Muscle layer of duodenum (tissue), 2 donors: ENCODE measurements at regions not wholly inside any gene's neighbourhood (a gene's known extent, or its start where the extent isn't known, plus 50 kb on each side); places are given as distances from the start of the nearest gene placed in this dataset.
"Not testable (repeated sequence)": the region's sequence is repeated elsewhere in the genome, so short reads cannot be mapped to it uniquely, and the experiment has no call there.

Source experiments
- H3K27ac ChIP-seq: one replicate; pipeline ENCODE4 v1.7.0; 2013; ENCODE audit warnings: mild to moderate bottlenecking, low read length
- H3K27me3 ChIP-seq: one replicate; pipeline ENCODE4 v1.7.0; 2013; ENCODE audit warnings: low read depth, mild to moderate bottlenecking, control low read depth, low read length
- H3K36me3 ChIP-seq, 2 donors: one replicate each; pipeline ENCODE4 v1.7.0; 2013; ENCODE audit warnings: low read length in 2 of 2, control low read depth in 1 of 2, mild to moderate bottlenecking in 1 of 2; ENCODE audit not compliant: insufficient read depth in 2 of 2, control insufficient read depth in 1 of 2
- H3K4me1 ChIP-seq, 2 donors: one replicate each; pipeline ENCODE4 v1.7.0; 2013; ENCODE audit warnings: low read length in 2 of 2, mild to moderate bottlenecking in 2 of 2, control low read depth in 1 of 2, moderate library complexity in 1 of 2; ENCODE audit not compliant: insufficient read depth in 2 of 2, control insufficient read depth in 1 of 2
- H3K4me3 ChIP-seq, 2 donors: one replicate each; pipeline ENCODE4 v1.7.0; 2013; ENCODE audit warnings: low read length in 2 of 2, low read depth in 1 of 2, mild to moderate bottlenecking in 1 of 2
- H3K9me3 ChIP-seq, 2 donors: one replicate each; pipeline ENCODE4 v1.7.0; 2013; ENCODE audit warnings: low read length in 2 of 2, control low read depth in 1 of 2, mild to moderate bottlenecking in 1 of 2; ENCODE audit not compliant: control insufficient read depth in 1 of 2
- donor health status: healthy.

DNA sequence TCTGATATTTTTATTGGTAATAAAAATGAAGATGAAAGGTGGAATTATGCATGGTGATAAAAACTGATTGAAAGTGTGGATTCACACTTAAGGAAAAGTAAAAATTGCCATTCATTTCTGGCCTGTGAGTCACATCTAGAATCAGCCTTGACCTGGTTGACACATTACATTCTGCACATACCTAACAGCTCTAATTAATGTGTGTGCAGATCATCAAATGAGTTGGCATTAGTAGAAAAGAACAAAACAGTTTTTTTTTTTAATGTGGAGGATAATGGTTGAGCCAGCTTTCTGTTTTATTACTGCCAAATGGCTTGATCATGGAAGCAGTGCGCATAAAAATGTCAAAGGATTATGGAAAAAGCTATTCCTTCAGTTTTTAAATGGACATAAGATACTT, 142.6 kb upstream of the TMEM196 start:
- Histone ChIP-seq H3K36me3 (no peaks in the 10 kb centered on the region), H3K4me3 (no peak overlapping the region), H3K27ac (no peak overlapping the region), H3K4me1 (peaks cover 0 to 4% of the 10 kb centered on the region in 2 donors), H3K27me3 (no peaks in the 10 kb centered on the region), H3K9me3 (no peaks in the 10 kb centered on the region)

DNA sequence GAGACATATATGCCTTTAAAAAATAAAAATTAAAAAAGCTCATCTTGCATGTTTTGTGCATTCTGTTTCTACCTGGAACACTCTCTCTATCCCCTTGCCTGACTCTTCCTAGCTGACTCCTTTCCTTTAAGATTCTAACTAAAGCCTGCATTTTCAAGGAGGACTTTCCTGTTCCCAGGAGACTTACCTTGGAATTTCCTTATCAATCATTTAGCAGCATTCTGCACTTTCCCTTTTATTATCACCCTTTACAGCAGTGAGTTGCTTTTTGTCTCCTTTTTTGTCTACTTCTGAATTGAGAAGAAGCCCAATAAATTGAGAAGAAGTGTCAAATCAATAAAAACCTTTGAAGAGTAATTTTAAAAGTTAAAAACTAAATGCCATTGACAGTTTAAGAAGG, 142.2 kb upstream of the TMEM196 start:
- Histone ChIP-seq H3K36me3 (no peaks in the 10 kb centered on the region), H3K27me3 (no peaks in the 10 kb centered on the region), H3K27ac (no peak overlapping the region), H3K4me1 (peaks cover 0 to 4% of the 10 kb centered on the region in 2 donors), H3K9me3 (no peaks in the 10 kb centered on the region), H3K4me3 (no peak overlapping the region)

DNA sequence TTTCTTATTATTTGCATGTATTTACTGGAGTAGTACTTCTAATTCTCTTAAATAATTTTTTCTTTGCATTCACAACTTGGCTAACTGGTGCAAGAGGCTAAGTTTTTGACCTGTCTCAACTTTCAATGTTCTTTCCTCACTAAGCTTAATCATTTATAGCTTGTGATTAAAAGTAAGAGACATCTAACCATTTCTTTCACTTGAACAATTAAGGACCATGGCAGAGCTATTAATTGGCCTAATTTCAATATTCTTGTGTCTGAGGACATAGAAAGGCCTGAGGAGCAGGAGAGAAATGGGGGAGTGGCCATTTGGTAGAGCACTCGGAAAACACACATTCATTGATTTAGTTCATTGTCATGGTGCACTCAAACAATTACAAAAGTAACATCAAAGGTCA, 141.4 kb upstream of the TMEM196 start:
- H3K36me3 ChIP-seq, result no peaks in the 10 kb centered on the region
- peaks cover 0 to 3% of the 10 kb centered on the region in 2 donors for H3K4me1 ChIP-seq
- H3K27me3 ChIP-seq, result no peaks in the 10 kb centered on the region
- H3K27ac ChIP-seq, result no peak overlapping the region
- H3K9me3 ChIP-seq, result no peaks in the 10 kb centered on the region
- H3K4me3 ChIP-seq, result no peak overlapping the region

DNA sequence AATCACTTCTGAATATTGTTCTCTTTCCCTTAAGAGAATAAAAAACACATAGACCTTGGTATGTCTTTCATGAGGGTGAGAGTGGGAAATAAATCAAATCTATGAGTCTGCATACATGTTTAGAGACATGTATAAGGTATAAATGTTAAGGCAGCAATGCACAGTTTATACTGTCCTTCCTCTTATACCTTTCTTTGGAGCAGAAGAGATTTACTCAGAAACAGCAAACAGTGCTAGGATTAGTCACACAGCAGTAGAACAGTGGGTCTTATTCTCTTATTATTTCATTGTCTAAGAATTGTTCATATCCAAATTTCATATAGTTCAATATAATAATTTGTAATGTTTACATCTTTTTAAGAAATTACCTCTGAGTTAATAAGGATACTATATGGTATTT, 126.7 kb upstream of the TMEM196 start:
- Histone ChIP-seq H3K36me3 (no peaks in the 10 kb centered on the region), H3K4me3 (no peak overlapping the region), H3K4me1 (no peaks in the 10 kb centered on the region), H3K27me3 (no peaks in the 10 kb centered on the region), H3K9me3 (no peaks in the 10 kb centered on the region), H3K27ac (no peak overlapping the region)

DNA sequence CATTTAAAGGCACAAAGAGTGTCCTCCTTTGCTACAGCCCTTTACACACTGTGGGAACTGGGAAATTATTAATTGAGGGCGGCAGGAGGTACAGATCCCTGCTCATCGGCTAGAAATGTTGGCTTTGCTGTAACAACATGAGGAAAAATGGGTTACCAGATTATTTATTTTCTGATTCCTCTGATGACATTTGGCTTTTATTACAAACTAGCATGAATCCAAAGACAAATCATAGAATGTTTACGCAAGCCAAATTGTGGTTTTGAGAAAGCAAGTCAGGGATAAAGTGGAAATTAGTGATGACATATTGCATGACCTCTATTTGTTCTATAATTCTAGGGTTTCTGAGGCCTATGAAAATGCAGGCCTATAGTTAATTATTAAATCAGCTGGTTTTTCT, 126.1 kb upstream of the TMEM196 start:
- H3K36me3 ChIP-seq, result no peaks in the 10 kb centered on the region
- H3K9me3 ChIP-seq, result no peaks in the 10 kb centered on the region
- no peaks in the 10 kb centered on the region for H3K27me3 ChIP-seq
- H3K4me1 ChIP-seq, result no peaks in the 10 kb centered on the region
- no peak overlapping the region for H3K4me3 ChIP-seq
- no peak overlapping the region for H3K27ac ChIP-seq

DNA sequence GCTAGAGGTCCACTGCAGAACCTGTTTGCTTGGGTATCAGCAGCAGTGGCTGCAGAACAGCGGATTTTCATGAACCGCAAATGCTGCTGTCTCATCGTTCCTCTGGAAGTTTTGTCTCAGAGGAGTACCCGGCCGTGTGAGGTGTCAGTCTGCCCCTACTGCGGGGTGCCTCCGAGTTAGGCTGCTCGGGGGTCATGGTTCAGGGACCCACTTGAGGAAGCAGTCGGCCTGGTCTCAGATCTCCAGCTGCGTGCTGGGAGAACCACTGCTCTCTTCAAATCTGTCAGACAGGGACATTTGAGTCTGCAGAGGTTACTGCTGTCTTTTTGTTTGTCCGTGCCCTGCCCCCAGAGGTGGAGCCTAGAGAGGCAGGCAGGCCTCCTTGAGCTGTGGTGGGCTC, 109.5 kb upstream of the TMEM196 start:
- not testable (repeated sequence) for H3K27me3 ChIP-seq, H3K4me1 ChIP-seq, H3K36me3 ChIP-seq, H3K9me3 ChIP-seq, H3K27ac ChIP-seq, H3K4me3 ChIP-seq

DNA sequence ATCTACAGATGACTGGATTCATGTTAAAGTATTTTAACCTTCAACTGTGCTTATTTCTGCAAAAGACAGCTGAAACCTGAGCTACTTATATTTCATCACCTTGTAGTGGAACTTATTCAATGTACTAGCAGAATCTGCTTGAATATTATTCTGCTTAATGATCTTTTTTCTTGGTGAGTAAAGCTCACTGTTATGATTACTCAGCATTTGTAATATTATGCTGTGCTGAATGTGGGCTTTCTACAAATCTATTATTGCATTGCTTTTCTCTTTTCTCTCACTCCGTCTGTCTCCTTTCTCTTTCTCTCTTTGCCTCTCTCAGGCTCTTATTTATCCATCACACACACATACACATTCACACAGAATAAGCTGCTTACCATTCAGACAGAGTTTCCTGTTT, 98.7 kb upstream of the TMEM196 start:
- Histone ChIP-seq H3K4me3 (no peak overlapping the region), H3K4me1 (no peaks in the 10 kb centered on the region), H3K27ac (no peak overlapping the region), H3K9me3 (no peaks in the 10 kb centered on the region), H3K27me3 (no peaks in the 10 kb centered on the region), H3K36me3 (no peaks in the 10 kb centered on the region)

DNA sequence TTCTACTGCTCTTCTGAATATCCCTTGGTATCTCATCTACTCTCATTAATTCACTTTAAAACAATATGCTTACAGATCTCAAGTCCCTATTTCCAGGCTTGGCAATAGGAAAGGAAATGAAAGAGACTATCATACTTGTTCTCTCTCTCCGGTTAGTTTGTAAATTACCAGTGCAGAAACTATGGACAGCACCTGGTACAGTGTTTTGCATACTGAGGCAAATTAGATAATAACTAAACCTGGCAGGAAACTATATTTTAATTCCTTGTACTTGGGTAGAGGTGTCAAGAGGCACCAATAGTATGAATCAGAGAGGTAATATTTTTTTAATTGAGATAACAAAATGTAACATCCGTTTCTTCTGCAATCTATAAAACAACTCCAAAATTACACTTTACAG, 97.7 kb upstream of the TMEM196 start:
- Histone ChIP-seq H3K36me3 (no peaks in the 10 kb centered on the region), H3K4me1 (no peaks in the 10 kb centered on the region), H3K27ac (no peak overlapping the region)

DNA sequence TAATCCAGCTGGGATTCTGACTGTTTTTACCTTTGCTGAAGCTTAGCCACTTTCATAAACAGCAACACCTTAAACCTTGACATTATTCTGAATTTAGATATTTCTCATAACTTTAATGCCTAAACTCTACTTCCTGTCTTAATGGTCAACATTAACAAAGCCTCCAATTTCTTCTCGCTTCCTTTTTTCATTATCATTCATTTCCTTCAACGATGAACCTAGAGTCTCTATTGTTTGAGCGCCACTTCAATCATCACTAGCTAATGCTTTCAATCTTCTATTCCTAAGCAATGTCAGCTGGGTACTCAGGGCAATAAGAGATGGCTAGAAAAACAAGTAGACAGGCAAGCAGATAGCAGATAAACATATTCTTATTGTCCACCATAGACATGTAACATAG, 96.6 kb upstream of the TMEM196 start:
- Histone ChIP-seq H3K36me3 (no peaks in the 10 kb centered on the region), H3K4me1 (no peaks in the 10 kb centered on the region), H3K4me3 (no peak overlapping the region), H3K27ac (no peak overlapping the region), H3K9me3 (no peaks in the 10 kb centered on the region), H3K27me3 (no peaks in the 10 kb centered on the region)

More for the DNA sequence above, 97.7 kb upstream of the TMEM196 start:
- Histone ChIP-seq H3K4me3 (no peak overlapping the region), H3K9me3 (no peaks in the 10 kb centered on the region), H3K27me3 (no peaks in the 10 kb centered on the region)

DNA sequence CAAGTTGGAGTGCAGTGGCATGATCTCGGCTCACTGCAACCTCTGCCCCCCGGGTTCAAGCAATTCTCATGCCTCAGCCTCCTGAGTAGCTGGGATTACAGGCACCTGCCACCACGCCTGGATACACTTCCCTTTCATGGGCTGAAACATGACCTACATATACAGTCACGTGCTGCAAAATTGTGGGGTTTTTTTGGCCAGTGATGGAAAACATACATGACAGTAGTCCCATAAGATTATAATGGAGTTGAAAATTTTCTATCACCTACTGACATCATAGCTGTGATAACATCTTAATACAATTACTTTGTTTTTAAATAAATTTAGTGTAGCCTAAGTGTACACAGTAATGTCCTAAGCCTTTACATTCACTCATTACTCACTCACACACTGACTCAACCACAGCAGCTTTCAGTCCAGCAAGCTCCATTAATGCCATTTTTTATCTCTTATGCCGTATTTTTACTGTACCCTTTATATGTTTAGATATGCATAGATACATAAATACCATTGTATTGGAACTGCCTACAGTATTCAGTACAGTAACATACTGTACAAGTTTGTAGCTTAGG, 79.9 kb upstream of the TMEM196 start:
- H3K4me3 ChIP-seq, result no peak overlapping the region
- no peaks in the 10 kb centered on the region for H3K27me3 ChIP-seq
- no peaks in the 10 kb centered on the region for H3K4me1 ChIP-seq
- H3K27ac ChIP-seq, result no peak overlapping the region
- no peaks in the 10 kb centered on the region for H3K9me3 ChIP-seq
- no peaks in the 10 kb centered on the region for H3K36me3 ChIP-seq

DNA sequence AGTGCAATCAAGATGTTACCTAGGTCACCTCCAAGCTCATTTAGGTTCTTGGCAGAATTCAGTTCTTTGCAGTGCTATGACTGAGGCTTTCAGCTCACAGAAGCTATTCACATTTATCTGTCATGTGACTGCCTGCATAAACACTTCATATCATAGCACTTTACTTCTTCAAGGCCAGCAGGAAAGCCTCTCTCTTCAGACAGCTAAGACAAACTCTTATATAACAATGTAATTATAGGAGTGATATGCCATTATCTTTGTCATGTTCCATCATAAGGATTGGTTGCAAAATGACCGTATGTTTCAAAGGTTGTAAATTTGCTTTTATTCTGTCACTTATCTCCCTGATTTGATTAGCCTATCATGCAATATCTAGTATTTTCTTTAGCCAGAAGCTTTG, 78.8 kb upstream of the TMEM196 start:
- Histone ChIP-seq H3K4me3 (no peak overlapping the region), H3K36me3 (no peaks in the 10 kb centered on the region), H3K4me1 (no peaks in the 10 kb centered on the region), H3K27ac (no peak overlapping the region), H3K9me3 (no peaks in the 10 kb centered on the region), H3K27me3 (no peaks in the 10 kb centered on the region)

DNA sequence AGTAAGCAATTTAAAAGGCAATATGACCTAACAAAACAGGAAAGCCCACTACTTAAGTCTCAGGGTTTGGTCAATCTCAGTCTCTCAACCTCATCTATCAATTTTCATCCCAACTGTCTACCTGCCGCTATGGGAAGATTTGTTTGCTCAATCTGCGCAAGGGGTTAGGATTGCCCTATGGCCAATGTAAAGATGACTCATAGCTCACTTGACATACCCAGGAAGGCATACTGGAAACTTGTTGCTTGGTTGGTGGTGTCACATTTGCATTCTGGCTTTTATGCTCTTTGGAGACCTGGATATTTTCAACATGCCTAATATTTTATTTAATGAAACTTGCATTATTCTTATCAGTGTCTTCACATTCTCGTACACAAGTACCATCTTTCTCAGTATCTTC, 78.1 kb upstream of the TMEM196 start:
- no peaks in the 10 kb centered on the region for H3K4me1 ChIP-seq
- H3K27me3 ChIP-seq, result no peaks in the 10 kb centered on the region
- no peak overlapping the region for H3K4me3 ChIP-seq
- no peaks in the 10 kb centered on the region for H3K9me3 ChIP-seq
- no peaks in the 10 kb centered on the region for H3K36me3 ChIP-seq
- no peak overlapping the region for H3K27ac ChIP-seq
